MM.1S (cell line): ENCODE measurements at regions not wholly inside any gene's neighbourhood (a gene's known extent, or its start where the extent isn't known, plus 50 kb on each side); places are given as distances from the start of the nearest gene placed in this dataset.

Experiments used
- DNase-seq: peaks from one replicate; pipeline ENCODE4 v3.0.0-alpha.2; 2015
- H2AFZ ChIP-seq: fragments of 300-600 bp; sonication (generic); 2 replicates; pipeline ENCODE4 v1.6.0; 2016; ENCODE audit warnings: antibody characterized with exemption, low read length
- H3F3A ChIP-seq: fragments of 300-600 bp; sonication (generic); 2 replicates; pipeline ENCODE4 v1.6.1; 2016; ENCODE audit warnings: mild to moderate bottlenecking, antibody characterized with exemption, low read length, moderate library complexity, mixed read lengths; ENCODE audit not compliant: insufficient read depth
- H3K27ac ChIP-seq: fragments of 300-600 bp; sonication (generic); 2 replicates; pipeline ENCODE4 v1.5.1; 2016; ENCODE audit warnings: mild to moderate bottlenecking, low read length
- H3K27me3 ChIP-seq: fragments of 300-600 bp; sonication (generic); replicated peaks from 2 replicates; pipeline ENCODE4 v1.6.0; 2016; ENCODE audit warnings: low read length; ENCODE audit not compliant: insufficient read depth
- H3K36me3 ChIP-seq: fragments of 300-600 bp; sonication (generic); replicated peaks from 2 replicates; pipeline ENCODE4 v1.6.1; 2016; ENCODE audit warnings: mild to moderate bottlenecking, low read length, mixed read lengths; ENCODE audit not compliant: insufficient read depth
- H3K4me1 ChIP-seq: fragments of 300-600 bp; sonication (generic); 2 replicates; pipeline ENCODE4 v1.6.1; 2016; ENCODE audit warnings: low read length, mixed read lengths
- H3K4me2 ChIP-seq: fragments of 300-600 bp; sonication (generic); 2 replicates; pipeline ENCODE4 v1.6.0; 2016; ENCODE audit warnings: low read depth, low read length
- H3K4me3 ChIP-seq: fragments of 300-600 bp; sonication (generic); 2 replicates; pipeline ENCODE4 v1.5.1; 2016; ENCODE audit warnings: low read length, mixed read lengths
- H3K79me2 ChIP-seq: fragments of 300-600 bp; sonication (generic); 2 replicates; pipeline ENCODE4 v1.6.1; 2016; ENCODE audit warnings: mixed run types, low read length, mixed read lengths
- H3K9ac ChIP-seq: fragments of 300-600 bp; sonication (generic); 2 replicates; pipeline ENCODE4 v1.6.1; 2016; ENCODE audit warnings: low read length, mixed read lengths
- H3K9me2 ChIP-seq: fragments of 300-600 bp; sonication (generic); replicated peaks from 2 replicates; pipeline ENCODE4 v1.6.1; 2016; ENCODE audit warnings: mild to moderate bottlenecking, low read length, mixed read lengths; ENCODE audit not compliant: insufficient read depth
- H3K9me3 ChIP-seq: fragments of 300-600 bp; sonication (generic); replicated peaks from 2 replicates; pipeline ENCODE4 v1.6.1; 2016; ENCODE audit warnings: mild to moderate bottlenecking, low read length, mixed read lengths; ENCODE audit not compliant: insufficient read depth
- H4K20me1 ChIP-seq: fragments of 300-600 bp; sonication (generic); 2 replicates; pipeline ENCODE4 v1.6.1; 2016; ENCODE audit warnings: mild to moderate bottlenecking, low read length, moderate library complexity, mixed read lengths; ENCODE audit not compliant: insufficient read depth
- EZH2 ChIP-seq: fragments of 300-600 bp; sonication (generic); optimal IDR thresholded peaks from 2 replicates; pipeline ENCODE3; 2017; ENCODE audit warnings: low read depth, mild to moderate bottlenecking, antibody characterized with exemption, low read length, mixed read lengths
- EZH2phosphoT487 ChIP-seq: fragments of 300-600 bp; sonication (generic); IDR thresholded peaks from 2 replicates; pipeline ENCODE4 v1.6.1; 2018; ENCODE audit warnings: antibody characterized with exemption, low read length
- TF ChIP-seq, protein P1 (sequence below): fragments of 300-600 bp; sonication (generic); IDR thresholded peaks from 2 replicates; pipeline ENCODE4 v1.5.1; 2016; ENCODE audit warnings: antibody characterized with exemption, low read length, mixed read lengths

DNA sequence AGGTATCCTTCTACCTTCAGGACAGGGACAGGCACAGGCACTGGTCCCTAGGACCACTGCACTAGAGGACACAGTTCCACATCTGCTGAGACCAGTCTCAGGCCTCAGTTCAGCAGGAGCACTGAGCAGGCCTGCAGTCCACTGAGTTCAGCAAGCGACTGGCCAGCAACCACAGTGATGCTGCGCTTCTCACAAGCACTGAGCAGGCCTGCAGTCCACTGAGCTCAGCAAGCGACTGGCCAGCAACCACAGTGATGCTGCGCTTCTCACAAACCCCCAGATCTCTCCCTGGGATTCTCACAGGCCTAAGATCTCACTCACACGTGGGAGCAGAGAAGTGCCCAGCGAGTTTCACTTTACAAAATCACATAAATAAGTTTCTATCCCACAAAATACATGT is 140.6 kb downstream of the IRS2 start:
- peak overlapping the region; percentile 54; the same call in 1 of the 2 replicates for H3K4me2 ChIP-seq
- H3K79me2 ChIP-seq, result no peaks in the 10 kb centered on the region
- TF ChIP-seq, protein P1, sequence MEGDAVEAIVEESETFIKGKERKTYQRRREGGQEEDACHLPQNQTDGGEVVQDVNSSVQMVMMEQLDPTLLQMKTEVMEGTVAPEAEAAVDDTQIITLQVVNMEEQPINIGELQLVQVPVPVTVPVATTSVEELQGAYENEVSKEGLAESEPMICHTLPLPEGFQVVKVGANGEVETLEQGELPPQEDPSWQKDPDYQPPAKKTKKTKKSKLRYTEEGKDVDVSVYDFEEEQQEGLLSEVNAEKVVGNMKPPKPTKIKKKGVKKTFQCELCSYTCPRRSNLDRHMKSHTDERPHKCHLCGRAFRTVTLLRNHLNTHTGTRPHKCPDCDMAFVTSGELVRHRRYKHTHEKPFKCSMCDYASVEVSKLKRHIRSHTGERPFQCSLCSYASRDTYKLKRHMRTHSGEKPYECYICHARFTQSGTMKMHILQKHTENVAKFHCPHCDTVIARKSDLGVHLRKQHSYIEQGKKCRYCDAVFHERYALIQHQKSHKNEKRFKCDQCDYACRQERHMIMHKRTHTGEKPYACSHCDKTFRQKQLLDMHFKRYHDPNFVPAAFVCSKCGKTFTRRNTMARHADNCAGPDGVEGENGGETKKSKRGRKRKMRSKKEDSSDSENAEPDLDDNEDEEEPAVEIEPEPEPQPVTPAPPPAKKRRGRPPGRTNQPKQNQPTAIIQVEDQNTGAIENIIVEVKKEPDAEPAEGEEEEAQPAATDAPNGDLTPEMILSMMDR, result no peak
- TF ChIP-seq EZH2 (no peak), EZH2phosphoT487 (no peak)
- H3K27ac ChIP-seq, result peak overlapping the region; percentile 15; the same call in 1 of the 2 replicates
- no peaks in the 10 kb centered on the region for H3K9me2 ChIP-seq
- H3F3A ChIP-seq, result peaks cover 8% of the 10 kb centered on the region; the same call in 1 of the 2 replicates
- no peak for DNase-seq
- H3K4me1 ChIP-seq, result peaks cover 17% of the 10 kb centered on the region
- no peaks in the 10 kb centered on the region for H4K20me1 ChIP-seq
- H3K27me3 ChIP-seq, result no peaks in the 10 kb centered on the region
- H3K9ac ChIP-seq, result no peak overlapping the region
- no peak overlapping the region for H2AFZ ChIP-seq
- H3K9me3 ChIP-seq, result no peaks in the 10 kb centered on the region
- no peak overlapping the region for H3K4me3 ChIP-seq
- H3K36me3 ChIP-seq, result no peaks in the 10 kb centered on the region

GRCh38 chr13:109644956-109645355 is 141.4 kb downstream of the IRS2 start:
- no peak for DNase-seq
- Histone ChIP-seq H3K36me3 (no peaks in the 10 kb centered on the region), H3K9me3 (no peaks in the 10 kb centered on the region), H3F3A (peaks cover 8% of the 10 kb centered on the region; the same call in 1 of the 2 replicates), H2AFZ (no peak overlapping the region), H3K27ac (no peak overlapping the region), H3K27me3 (no peaks in the 10 kb centered on the region), H3K9ac (no peak overlapping the region), H4K20me1 (no peaks in the 10 kb centered on the region), H3K4me3 (no peak overlapping the region), H3K4me1 (peaks cover 17% of the 10 kb centered on the region), H3K79me2 (no peaks in the 10 kb centered on the region), H3K4me2 (no peak overlapping the region), H3K9me2 (no peaks in the 10 kb centered on the region)
- no peak for TF ChIP-seq EZH2phosphoT487
- no peak for TF ChIP-seq EZH2
- TF ChIP-seq, protein P1, result no peak

DNA sequence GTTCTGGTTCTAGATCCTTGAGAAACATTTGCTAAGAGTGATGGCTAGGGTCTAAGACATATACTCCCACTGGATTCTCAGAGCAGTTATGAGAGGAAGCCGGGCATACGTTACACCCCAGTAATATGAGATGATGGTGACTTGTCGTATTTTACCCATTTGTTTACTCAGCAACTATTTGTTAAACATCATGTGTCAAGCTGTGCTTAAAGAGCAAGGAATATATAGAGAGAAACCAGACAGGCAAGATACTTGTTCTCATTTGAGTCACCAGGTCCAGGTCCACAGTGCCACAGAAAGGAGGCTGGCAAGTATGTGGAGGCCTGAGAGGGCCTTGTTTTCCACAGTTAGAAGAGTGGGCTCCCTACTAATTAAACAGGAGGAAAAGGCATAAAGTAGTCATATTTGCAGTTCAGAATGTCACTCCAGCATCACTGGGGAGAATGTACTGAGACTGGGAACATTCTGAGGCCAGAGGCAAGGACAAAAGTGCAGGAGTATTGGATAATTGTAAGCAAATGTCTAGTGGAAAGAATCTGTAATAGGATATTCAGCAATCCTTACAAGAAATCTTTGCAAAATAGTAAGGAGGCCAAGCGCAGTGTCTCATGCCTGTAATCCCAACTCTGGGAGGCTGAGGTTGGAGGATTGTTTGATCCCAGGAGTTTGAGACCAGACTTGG is 142.2 kb downstream of the IRS2 start:
- Histone ChIP-seq H3K27me3 (no peaks in the 10 kb centered on the region), H3K27ac (no peak overlapping the region), H3K9ac (no peak overlapping the region), H2AFZ (no peak overlapping the region), H3K36me3 (no peaks in the 10 kb centered on the region), H3K4me1 (peaks cover 17% of the 10 kb centered on the region), H3K4me2 (no peak overlapping the region), H3K9me3 (no peaks in the 10 kb centered on the region), H3K9me2 (no peaks in the 10 kb centered on the region), H4K20me1 (no peaks in the 10 kb centered on the region), H3F3A (peaks cover 8% of the 10 kb centered on the region; the same call in 1 of the 2 replicates), H3K79me2 (no peaks in the 10 kb centered on the region), H3K4me3 (no peak overlapping the region)
- TF ChIP-seq EZH2, result no peak
- TF ChIP-seq, protein P1, result no peak
- no peak for TF ChIP-seq EZH2phosphoT487
- DNase-seq, result no peak
